COLO668 (cell line): ENCODE measurements at regions not wholly inside any gene's neighbourhood (a gene's known extent, or its start where the extent isn't known, plus 50 kb on each side); places are given as distances from the start of the nearest gene placed in this dataset.
"Not testable (repeated sequence)": the region's sequence is repeated elsewhere in the genome, so short reads cannot be mapped to it uniquely, and the experiment has no call there.

Source experiments
- DNase-seq: peaks from one replicate; lab custom pipeline; 2025; ENCODE audit not compliant: unreplicated experiment; lab: John Stamatoyannopoulos, UW

DNA sequence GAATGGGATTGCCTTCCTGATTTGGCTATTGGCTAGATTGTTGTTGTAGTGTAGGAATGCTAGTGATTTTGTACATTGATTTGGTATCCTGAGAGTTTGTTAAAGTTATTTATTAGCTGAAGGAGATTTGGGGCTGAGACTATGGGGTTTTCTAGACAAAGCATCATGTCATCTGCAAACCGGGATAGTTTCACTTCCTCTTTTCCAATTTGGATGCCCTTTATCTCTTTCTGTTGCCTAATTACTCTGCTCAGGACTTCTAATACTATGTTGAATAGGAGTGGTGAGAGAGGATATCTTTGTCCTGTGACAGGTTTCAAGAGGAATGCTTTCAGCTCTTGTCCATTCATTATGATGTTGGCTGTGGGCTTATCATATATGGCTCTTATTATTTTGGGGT is 265.7 kb upstream of the MGAT4C start:
- DNase-seq = no peak

DNA sequence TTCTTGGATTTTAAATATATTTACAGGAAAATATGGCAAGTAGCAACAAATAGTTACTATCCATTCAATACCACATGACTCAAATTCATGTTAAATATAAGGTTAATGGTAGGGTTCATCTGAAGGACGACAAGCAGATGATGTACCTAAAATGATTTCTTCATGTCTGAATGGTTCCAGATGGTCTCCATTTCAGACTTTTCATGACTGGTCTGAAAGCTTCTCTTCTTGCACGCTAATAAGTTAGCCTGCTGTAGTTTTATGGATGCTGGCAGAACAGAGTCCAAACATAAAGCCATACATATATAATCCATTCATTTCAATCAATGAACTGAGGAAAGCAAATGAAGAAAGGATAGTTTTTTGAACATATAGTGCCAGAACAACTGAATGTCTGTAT is 257.0 kb upstream of the MGAT4C start:
- no peak for DNase-seq

DNA sequence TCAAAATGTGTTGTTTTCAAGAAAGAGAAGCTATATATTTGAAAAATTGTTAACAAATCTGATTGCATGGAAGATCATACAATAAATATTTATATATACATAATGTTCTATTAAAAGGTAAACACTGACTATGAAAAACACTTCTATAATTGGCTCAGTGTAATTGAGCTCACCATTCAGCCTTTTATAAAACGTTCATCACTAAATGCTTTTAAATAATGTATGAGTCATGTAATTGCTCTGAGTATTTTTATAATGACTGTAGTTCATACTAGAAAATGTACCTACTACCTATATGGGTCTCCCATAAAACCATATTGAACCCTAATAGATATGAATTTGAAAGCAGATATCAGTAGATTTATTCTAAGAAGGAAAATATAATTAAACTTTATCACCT is 240.4 kb upstream of the MGAT4C start:
- DNase-seq = no peak

DNA sequence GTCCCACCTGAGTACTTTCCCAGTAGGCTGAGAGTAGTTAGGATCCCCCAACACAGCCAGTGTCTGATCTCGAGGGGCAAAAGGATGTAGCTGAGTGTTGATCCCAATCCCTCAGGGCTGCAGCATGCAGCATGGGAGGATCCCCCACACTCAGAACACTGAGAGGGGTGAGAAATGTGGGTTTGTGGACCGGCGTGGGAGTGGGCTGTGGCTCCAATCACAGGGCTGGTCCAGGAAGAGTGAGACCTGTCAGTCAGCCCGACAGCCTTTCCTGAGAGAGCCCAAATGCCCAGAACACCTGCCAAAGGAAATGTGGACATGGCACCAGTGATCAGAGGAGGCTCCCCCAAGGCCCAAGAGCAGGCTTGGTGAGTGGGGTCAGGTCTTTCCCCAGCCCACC is 228.3 kb upstream of the MGAT4C start:
- no peak for DNase-seq

DNA sequence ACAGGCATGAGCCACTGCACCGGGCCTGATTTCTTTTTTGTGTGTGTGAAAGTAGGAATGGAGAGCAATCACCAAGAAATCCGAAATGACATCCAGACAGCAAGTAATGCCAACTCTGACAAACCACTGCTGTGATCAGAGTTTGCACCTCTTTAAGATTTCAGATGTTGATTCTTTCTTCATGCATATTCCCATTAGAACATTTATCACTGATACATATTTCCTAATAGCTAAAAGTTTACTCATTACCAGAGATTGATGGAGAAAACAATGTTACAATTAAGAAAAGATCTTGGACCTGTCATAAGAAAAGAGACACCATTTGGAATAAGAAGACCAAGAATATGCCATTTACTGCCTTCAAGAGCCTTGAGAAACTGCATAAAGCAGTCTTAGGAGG is 217.0 kb upstream of the MGAT4C start:
- no peak for DNase-seq

DNA sequence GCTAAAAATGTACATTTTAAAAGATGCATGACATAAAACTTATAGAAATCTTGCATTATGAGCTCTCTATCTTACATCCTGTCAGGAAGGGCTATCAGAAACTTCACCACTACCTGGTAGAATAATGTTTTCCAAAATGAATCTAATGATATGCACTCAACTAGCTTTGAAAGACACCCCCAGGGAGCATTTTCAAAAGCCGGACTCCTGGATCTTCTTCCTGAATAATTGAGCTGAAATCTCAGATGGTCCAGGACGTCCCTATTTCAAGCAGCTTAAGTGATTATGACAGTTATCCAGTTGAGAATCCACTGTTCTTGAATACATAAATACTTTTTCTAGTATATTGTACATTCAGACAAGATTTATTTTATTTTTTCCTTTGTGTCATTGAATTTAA is 200.6 kb upstream of the MGAT4C start:
- no peak for DNase-seq

DNA sequence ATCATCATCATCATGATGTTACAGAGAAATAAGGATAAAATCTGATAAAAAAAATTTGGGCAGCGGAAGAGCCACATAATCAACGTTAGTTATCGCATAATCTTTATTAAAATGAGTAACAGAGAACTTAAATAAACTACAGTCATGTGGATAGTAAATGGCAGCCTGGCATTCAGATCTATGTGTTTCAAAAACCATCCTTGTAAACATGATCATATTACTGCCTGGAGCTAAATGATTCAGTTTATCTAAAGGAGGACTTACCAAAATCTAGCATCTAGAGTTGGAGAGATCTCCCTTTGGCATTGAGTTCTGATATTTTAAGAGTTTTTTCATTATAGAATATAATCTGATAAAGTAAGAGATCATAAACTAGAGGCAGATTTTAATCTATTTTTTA is 200.1 kb upstream of the MGAT4C start:
- DNase-seq = no peak

DNA sequence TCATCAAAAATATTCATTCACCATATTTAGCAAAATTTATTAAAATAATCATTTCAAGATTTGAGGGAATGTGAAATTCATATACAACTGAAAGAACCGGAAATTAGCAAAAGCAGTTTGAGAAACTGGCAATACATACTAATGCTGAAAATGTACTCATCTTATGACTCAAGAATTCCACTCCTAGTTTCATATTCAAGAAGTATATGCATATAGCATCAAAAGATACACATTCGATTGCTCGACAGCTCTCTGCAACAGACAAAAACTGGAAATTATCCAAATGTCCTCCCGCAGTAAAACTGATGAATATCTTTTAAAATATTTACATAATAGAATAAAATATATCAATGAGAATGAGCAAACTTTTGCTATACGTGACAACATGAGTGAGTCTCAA is 189.2 kb upstream of the MGAT4C start:
- DNase-seq = no peak

DNA sequence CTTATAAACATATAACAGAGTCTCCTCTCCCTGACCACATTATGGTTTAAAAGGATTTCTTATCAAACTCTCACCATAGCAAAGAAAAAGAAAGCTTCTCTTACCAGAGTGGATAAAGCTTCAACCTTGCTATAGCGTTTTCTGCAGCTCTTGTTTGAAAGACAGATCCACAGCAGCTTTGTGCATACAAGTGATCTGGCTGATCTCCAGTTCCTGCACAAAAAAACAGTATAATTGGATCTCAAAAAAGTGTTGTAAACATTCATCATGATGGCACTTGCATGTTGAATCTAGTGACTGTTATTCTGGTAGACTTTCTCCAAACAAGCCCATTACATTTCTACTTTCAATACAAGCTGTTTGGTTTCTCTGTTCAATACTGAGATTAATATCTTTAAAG is 178.9 kb upstream of the MGAT4C start:
- DNase-seq = no peak

DNA sequence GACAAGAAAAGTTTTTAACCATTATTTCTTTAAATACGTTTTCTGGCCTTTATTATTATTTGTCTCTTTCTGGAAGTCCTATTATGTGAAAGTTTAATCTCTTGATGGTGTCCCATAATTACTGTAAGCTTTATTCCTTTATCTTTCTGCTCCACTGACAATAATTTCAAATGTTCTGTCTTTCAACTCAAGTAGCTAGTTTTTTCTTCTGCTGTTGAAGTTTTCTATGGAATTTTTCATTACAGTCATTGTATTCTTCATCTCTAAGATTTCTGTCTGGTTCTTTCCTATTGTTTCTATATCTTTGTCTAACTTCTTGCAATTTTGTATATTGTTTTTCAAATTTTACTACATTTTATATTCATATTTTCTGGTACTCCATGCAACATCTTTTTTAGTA is 173.6 kb upstream of the MGAT4C start:
- no peak for DNase-seq

DNA sequence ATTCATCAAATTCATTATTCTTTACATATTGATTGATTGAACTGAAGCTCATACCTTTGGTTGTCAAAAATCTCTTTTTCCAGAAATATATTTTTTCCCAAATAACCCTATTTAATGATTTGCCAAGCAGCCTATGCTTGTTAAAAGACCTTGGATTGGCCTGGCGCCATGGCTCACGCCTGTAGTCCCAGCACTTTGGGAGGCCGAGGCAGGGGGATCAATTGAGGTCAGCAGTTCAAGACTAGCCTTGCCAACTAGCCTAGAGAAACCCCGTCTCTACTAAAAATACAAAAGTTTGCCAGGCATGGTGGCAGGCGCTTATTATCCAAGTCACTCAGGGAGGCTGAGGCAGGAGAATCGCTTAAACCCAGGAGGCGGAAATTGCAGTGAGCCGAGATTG is 165.1 kb upstream of the MGAT4C start:
- DNase-seq = no peak

DNA sequence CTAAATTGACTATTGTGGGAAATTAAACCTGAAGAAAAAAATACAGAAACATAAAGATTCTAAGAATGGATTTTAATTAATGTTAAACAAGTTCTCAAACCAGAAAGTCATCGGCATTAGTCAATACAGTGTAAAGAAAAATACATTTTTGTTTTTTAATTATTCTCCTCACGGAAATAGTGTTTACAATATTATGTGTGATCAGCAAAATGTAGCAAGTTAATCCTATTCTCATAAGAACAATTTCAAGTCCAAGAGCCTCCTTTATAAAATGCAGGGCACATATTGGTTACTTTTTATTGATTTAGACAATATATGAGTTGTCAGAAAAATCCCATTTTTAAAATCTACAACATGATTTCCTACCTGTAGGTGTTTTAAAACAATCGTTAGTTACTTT is 158.0 kb upstream of the MGAT4C start:
- DNase-seq = no peak

DNA sequence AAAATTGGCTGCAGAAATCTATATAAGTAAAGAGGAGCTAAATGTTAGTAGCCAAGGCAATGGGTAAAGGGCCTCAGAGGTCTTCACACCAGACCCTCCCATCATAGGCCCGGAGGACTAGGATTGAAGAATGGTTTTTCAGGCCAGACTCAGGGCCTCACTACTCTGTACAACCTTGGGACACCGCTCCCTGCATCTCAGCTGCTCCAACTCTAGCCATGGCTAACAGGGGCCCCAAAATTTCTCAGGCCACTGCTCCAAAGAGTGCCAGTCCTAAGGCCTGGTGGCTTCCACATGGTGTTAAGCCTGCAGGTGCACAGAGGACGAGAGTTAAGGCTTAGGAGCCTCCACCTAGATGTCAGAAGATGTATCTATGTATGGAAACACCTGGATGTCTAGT is 155.5 kb upstream of the MGAT4C start:
- DNase-seq = no peak

DNA sequence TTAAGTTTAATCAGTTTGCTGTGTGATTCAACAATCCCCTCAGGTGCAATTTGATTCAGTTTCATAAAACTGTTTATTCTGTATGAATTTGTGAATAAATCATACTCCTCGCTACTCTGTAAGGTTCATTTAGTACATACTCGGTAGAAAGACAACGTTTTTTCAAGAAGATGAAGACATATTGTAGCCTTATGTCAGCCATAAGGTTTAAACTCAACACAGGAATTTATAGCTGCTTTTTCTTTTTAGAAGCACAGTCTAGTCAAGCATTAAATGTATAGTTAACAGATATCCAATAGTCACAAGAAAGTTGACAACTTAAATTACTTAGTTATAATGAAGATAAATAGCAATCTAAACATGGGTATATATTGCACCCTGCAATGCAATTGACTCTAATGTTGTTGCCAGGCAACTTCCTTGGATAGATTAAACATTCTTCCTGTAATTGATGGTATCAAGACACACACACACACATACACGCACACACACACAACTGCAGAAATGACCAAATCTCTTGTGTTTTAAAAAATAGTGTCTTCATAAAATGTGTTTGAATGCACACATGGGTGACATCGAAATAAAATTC is 151.5 kb upstream of the MGAT4C start:
- DNase-seq = no peak

DNA sequence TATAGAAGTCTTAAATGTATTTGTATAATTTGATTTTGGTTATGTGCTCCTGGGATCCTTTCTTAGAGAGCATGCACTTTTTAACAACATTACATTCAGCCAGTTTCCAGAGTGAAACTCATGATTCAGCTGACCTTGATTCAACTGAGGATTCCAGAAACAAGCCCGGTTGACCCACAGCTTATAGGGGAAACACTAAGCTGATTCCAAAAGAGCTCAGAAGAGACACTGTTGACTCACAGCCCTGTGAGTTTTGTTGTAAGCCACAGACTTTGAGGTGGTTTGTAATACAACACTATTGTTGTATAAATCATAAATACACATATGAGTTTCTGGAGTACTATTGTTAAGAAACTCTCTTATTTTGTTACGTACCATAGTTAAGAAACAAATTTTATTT is 133.8 kb upstream of the MGAT4C start:
- no peak for DNase-seq

DNA sequence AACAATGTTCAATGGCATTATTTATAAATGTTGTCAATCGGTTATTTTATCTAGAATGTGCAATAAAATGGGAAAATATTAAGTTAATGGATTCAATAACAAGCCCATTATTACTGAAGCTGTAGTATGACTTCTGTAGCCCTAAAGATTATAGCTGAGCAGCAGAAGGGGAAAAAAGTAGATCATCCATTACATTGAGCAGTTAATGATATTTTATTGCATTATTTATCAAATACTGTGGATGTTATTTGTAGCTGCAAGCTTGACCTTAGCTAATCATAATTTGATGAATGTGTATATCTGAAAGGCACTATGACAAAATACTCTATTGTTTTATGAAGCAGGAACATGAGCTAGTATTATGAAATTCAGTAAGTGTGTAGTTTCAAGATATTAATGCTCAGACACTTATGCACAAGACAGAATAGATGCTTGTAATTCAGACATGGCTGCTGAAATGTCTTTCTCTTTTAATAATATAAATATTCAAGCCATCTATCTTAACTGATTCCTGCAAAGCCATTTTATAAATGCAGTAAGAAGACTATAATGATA is 131.5 kb upstream of the MGAT4C start:
- DNase-seq = no peak

DNA sequence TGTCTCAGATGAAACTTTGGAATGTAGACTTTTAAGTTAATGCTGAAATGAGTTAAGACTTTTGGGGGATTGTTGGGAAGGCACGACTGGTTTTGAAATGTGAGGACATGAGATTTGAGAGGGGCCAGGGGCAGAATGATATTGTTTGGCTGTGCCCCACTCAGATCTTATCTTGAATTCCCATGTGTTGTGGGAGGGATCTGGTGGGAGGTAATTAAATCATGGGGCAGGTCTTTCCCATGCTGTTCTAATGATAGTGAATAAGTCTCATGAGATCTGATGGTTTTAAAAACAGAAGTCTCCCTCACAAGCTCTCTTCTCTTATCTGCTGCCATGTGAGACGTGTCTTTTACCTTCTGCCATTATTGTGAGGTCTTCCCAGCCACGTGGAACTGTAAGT is 127.6 kb upstream of the MGAT4C start:
- not testable (repeated sequence) for DNase-seq

DNA sequence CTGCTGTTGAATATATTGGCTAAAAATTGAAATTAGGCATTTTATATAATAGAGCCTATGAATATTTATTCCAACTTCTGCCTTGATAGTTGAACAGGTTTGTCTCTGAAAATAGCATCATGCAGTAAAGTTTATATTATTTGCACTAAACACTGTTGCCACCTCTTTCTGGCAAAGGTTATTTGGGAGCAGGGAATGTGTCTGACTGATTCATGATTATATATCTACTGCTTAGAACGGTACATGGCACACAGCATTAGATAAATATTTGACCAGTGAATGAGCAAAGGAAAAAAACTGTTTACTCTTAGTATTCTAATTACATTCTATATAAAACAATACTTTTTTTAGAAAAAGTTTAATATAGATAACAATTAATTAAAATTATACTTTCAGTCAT is 123.1 kb upstream of the MGAT4C start:
- no peak for DNase-seq

DNA sequence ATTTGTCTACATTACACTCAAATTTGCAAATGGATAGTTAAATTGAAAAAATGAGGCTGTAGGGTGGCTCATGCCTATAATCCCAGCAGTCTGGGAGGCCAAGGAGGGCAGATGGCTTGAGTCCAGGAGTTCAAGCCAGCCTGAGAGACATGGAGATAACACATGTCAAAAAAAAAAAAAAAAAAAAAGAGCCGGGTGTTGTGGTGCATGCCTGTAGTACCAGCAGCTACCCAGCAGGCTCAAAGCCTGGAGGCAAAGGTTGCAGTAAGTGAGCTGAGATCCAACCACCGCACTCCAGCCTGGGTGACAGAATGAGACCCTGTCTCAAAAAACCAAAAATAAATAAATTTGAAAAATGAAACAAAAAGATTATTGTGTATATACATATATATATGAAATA is 119.9 kb upstream of the MGAT4C start:
- no peak for DNase-seq

DNA sequence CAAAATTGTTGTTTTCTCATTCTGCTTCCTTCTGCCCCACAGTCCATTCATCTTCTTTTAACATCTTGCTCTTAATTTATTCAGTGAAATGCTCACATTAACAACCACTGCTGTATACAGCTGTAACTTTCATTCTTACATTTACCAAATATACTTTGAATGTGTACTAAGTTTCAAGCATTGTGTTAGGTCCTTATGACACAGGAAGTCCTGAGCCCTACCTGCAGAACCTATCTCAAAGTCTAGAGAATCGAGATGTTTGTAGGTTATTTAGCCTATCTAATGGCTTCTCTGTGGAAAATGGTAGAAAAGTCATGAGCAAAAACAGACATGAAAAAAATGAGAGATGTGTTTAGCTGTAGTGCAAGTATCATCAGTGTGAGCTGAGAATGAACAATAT is 117.6 kb upstream of the MGAT4C start:
- DNase-seq = no peak

DNA sequence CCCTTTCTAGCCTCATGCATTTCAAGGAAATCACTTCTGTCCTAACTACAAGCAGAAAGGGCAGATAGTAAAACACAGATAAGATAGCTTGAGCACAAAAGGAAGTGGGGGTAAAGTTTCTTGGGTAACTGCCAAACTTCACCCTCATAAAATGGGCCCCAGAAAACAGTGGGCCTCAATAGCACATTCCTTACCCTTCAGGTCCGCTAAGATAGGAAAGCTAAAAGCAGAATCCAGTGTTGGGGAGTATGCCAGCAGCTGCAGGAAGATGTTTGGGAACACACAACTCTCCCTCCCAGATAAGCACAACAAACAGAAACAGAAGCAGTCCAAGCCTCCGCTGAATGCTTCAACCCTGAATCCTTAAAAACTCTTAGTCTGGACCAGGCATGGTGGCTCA is 110.9 kb upstream of the MGAT4C start:
- no peak for DNase-seq

DNA sequence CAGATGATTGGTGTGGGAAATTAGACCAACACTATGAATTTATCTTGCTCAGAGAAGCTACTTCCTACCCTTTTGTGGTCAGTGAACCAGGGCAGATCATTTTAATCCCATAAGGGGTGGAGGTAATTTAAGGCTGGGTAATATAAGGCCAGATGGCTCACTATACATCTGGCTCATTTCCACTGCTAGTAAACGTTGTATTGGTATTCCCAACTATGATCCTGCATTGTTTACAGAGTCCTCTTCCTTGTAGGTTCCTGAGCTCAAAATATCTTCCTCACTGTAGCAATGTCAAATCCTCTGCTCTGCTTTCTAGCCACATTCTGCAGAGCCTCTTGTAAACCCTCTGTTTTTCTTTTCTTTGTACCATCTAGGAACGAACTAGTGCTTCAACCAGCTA is 93.0 kb upstream of the MGAT4C start:
- DNase-seq = no peak

DNA sequence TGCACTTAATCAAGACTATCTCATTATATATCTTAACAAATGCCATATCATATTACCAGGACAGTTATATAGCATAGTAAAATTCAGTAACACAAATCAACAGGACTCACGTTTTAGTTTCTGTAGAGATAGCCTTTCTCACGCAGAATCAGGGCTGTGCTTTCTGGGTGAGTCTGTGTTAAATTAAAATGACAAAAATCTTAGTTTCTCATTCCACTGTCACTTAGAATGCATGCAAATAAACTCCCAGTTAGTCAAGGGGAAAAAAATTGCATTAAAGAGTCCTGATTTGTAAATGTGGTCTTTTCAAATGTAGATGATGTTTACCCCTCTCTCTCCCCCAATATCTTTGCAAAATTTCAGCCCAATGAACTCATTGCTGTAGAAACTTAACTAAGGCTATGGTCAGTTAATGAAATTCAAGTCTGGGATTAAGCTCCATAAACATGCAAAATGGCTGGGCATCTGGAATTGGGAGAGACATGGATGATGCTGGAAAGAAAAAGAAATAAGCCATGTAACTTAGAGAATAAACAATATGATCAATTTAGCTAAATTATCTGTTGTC is 77.8 kb upstream of the MGAT4C start:
- DNase-seq = no peak
